NCI-H526 (cell line): ENCODE measurements at regions not wholly inside any gene's neighbourhood (a gene's known extent, or its start where the extent isn't known, plus 50 kb on each side); places are given as distances from the start of the nearest gene placed in this dataset.
A peak's percentile ranks its signal among the peaks of the same experiment; 100 is the strongest.

Source experiments
- DNase-seq, 2 experiments: peaks; one replicate each; lab custom pipeline; 2025; lab: John Stamatoyannopoulos, UW

DNA sequence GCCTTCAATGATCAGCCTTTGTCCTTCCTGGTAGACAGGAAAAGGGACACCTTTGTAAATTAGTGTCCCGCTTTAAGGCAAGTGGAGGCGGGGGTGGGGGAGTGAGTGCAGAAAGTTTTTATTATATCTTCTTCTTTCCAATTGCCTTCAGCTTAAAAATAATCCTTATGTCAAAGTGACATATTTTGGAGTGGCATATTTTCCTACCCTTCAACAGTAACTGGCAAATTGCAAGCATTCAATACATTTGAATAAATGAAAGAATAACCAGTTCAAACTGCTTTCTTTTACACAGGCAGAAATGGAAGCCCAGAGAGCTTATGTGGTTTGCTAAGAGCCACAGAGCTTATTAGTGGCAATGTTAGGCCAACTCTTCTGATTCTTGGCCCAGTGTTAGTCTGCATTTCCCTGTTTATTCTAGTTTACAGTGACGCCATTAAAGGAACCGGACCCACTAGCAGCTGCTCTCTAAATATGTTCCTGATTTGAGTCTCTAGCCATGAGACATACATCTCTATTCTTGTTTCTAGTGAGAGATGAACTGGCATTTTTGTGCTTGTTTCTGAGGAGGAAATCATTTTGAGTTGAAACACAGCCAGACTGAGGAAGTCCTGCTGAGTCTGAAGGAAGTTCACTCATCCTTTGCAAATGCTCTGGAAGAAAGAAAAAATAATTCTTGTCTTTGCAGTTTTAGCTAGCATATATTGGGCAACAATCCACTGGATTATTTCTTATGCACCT is 468.7 kb downstream of the NOVA1 start:
- peak in 1 of 2 experiments; percentile 21 for DNase-seq

DNA sequence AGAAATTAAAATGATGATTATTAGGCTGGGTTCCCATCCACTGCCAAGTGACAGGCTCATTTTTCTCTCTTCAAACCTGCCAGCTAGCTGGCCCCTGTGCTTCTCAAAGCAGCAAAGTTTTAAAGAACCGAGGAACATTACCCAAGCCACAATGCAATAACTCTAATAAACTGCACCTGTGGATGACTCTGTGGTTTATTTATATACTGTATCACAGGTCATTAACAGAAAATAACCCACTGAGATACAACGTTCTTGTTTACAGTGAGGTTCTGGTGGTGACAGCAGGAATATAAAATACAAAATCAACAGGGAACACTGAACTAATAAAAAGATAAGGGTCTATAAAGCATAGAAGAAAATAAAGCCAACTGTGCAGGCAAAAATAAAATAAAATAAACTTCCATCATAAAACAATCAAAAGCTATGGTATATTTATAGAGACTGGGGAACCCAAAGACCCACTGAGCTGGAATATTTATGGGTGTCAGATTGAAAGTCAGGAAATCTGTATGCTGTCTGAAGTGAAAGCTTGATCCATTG is 472.9 kb downstream of the NOVA1 start:
- DNase-seq: no peak

DNA sequence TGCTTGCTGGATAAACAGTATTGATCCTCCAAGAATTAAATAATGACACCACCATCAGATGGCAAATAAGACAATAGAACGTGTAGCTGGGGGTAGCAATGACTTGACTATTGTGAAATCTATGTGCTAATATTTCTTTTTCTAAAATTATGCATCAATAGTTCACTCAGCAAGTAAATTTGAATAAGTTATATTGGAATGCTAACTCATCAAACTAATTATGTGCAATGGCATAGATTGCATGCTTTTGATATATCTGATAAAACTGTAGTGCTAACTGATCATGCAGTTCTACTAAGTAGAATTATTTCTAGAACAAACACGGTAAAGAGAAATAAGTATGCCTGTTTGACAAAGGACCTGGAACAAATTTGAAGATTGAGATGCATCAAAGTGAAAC is 474.4 kb downstream of the NOVA1 start:
- DNase-seq: no peak

DNA sequence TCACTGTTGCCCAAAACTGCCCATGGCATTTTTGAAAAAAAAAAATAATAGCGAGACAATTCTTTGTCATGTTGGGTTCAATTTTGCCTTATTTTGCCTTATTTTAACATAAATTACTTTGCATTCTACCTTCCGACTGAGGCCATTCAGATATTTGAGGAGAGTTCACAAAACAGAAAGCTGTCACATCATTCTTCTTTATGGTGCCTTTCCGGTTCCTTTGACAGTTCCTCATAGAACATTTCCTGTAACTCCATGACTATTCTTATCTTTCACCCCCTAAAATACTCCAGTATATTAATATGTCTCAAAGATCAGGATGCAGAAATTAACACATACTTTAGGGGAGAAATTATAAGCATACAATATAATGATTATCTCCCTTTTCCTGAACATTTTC is 476.7 kb downstream of the NOVA1 start:
- DNase-seq: no peak

DNA sequence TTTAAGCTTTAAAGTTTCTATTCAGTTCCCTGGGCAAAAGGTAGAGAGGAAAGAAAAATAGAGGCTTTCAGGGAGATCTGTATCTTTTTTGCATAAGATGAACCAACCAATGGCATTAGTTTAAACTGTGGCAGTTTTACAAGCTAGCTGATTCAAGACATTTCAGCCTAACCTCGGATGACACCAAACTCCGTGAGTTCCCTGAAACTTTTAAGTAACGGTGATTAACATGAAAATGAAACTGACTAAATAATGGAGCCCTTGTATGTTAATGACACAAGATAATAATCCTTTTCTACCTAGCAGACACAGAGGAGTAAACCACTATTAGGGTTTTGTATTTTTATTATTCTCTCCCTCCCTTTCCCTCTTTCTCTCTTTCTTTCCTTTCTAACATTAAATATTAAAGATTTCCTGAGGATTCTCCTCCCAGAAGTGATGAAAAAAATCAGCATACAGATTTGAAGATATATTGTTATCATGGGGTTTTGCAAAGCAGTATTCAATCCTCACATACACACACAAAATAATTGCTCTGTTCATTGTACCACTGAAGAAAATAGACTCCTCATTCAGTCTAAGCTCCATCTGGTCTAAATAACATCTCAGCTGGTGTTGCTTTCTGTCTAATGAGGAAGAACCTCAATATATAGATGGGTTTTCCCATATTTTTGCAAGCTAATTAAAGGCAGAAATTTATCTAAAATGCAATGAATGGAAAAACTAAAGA is 483.8 kb downstream of the NOVA1 start:
- DNase-seq: no peak

DNA sequence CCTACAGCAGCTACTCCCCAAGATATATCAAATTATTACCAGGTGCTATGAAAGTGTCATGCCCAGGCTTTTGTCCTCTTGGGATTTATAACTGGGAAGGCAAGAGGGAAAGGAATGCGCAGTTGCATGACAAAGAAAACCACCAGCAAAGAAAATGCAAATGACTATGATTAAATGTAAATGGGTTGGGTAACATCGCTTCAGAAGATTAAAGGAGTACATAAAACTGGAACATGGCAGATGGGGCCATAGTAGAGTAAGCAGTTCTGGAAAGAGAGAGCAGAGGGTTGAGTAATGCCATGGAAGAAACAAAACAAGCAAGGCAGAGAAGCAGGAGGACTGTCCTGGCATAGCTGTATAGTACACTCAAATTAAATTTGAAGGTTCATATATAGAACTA is 493.1 kb downstream of the NOVA1 start:
- DNase-seq: peak; percentile 49 to 80

DNA sequence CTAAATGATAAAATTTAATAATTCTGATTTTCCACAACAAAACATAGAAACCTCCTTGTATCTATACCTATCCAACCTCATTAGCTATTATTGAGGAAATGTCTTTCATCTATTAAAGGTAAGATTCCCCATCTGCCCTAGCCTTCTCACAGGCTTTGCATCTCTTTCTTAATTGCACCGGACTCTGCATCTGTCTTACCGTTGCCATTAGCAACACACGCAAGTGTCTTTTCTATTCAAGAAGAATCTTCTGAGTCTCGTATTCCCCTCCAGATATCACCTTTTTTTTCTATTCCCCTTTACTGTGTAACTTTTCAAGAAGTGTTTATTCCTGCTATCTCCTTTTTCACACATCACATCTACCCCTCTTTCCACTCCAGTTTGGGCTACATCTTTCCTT is 500.0 kb downstream of the NOVA1 start:
- DNase-seq: no peak

DNA sequence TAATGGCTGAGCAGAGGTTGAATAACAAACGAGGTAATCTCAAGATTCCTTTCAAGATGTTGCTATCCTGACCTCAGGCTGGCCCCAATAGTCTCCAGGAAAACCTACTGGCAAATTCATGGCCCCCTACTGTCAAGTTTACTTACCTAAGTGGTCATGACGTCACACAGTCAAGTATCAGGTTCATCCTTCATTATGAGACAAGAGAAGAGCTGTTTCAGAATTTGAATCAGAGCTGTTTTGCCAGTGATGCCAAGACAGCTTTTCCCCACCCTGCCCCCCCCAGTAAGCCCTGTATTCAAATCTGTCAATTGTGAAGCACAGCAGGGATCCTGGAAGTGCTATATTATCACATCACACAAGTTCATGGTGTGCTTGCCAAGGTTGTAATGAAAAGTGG is 509.6 kb downstream of the NOVA1 start:
- no peak for DNase-seq

DNA sequence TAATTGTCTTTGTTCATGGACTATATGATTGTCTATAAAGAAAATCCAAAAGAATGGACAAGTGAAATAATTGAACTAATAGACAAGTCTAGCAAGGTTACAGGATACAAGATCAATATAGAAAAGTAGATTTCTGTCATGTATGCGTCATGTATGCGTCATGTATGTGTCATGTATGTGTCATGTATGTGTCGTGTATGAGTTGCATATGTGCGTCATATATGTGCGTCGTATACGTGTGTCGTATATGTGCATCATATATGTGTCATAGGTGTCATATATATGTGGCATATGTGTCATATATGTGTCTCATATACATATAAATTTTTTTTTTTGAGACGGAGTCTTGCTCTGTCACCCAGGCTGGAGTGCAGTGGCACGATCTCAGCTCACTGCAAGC is 516.8 kb downstream of the NOVA1 start:
- no peak for DNase-seq

DNA sequence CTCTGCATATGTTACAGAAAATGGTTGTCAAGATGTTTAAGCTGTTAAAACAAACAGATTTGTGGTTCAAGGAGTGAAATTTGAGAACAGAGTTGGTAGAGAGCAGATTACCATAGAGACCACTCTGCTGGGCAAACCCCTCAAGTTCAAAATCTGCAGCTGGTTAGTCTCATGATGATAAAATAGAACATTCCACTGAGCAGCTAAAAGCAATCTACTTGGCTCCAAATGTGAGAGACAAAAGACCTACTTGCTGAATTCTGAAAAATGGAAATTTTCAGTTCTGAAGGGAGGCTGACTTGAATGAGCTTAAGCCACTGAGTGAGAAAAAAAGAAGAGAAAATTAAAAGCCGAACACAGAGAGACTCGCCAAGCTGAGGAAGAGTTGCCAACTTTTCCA is 519.3 kb downstream of the NOVA1 start:
- DNase-seq: no peak

DNA sequence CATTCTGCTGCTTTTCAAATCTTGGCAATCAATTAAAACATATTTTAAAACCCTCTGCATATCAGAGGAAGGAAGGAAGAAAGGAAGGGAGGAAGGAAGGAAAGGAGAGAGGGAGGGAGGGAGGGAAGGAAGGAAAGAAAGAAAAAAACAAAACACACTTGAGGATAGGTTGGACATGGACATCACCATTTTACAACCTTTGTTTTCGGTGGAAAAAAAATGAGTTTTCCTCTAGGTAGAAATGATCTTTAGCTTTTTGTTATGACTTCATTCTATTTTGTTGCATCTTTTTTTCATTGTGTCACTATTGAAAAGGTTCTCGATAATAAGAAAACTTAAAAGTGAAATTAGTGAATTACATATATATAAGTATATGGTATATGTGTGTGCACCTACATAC is 522.9 kb downstream of the NOVA1 start:
- DNase-seq: no peak

DNA sequence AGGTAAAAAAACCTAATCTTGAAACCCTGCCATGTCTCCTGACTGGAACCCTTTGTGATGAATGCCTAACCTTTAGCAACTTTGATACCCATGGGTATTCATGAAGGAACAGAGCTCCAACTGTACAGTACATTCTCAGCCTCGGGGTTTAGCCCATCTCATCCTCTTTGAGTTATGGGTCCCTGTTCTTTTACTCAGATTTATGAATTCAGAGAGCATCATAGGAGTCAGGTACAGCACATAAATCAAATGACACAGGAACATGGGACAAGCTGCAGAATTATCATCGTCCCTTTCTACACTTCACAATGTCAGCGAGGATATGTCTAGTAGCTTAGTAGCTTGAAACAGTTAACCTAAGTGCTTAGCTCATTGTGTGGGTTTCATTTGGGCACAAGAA is 527.4 kb downstream of the NOVA1 start:
- no peak for DNase-seq

DNA sequence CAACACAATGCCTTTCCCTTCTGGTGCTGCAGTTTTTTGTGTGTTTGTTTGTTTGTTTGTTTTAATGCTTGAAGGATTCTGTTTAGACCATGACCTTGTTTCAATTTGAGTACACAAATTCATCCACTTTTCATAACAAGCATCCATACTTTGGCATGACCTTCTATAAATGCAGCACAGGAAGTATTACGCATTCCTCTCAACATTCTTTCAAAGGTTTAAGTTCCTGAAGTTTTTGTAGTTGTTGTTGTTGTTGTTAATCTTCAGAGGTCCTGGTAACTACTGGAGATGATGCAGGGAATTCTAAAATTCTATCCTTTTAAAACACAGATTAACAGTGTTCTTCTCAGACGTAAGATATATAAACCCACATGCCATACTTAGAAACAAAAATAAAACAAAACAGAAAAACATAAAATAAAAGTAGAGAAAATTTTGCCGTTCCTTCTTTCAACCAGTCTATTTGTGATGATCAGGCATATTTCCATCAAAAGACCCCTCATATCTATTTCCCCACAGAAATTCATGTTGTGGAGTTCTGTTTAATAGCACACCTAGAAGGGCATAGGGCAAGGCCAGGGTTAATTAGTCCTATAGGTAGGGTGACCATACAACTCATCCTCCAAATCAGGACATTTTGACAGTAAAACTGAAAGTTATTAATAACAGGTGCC is 529.9 kb downstream of the NOVA1 start:
- no peak for DNase-seq

DNA sequence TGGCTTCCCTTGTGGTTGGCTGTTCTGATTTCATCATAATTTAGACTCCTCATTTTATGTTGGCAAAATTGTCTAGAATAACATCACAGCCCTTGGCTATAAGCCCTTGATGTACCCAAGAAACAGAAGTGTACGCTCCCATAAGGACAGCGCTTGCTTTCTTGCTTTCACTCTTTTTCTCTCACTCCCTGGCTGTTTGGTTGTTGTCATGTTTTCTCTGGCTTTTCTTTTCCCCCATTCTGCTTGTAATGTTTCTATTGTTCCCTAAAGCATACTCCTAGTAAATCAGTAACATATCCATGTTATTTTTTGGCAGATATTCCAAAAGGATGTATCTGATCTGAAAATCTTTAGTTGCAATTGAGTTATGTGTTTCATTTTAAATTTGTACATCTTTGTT is 530.5 kb downstream of the NOVA1 start:
- no peak for DNase-seq

DNA sequence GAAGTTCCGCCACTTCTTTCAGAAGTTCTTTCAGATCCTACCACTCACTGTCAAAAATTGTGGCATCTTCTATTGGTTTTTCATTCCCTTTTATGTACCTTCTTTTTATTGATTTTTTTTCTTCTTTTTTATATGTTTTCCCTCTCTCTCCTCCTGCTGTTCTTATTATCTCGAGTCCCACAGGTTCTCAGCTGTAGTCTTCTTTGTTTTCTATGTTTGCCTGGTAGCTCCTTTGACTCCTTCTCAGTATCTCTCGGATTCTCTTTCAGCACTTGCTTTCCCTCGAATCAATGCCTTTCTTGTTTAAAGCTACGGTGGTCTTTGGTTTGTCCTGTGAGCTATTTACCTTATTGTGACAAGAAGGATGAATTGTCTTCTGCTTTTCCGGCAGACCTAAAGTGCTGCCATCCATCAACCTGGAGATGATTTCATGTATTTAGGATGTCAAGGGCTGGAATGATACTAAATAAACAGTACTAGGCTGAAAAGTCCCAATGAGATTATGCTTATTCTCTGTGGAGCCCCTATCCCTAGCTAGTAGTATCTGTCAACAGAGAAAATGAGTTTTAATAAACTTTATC is 541.7 kb downstream of the NOVA1 start:
- no peak for DNase-seq

DNA sequence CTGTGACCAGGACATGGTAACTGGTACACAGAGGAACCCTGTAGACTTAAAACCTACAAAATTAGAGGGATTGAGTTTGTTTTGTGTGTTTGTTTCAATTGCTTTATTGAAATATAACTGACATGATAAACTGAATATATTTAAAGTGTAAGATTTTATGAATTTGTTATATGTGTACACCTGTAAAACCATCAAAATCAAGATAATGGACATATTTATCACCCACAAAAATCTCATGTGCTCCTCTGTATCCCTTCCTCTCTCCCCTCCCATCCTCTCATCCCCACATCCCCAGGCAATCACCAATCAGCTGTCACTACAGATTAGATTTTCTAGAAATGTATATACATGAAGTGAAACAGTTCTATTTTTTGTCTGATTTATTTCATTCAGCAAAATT is 565.5 kb downstream of the NOVA1 start:
- no peak for DNase-seq

DNA sequence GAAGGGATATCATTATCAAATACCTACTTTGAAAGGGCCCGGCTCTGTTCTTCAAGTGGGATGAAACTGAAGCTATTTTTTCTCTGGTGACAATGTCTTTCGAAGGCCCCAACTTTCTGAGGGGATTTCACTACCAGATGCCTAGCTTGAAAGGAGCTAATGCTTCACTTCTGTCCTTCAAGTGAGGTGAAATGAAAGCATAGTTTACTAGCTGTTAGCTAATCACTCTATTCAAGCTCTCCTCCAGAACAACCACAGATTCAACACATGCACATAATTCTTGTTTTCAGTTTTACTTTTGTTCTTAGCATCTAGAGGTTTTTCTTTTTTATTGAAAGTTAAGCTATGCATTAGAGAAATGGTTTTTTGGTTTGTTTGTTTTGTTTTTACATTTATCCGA is 571.4 kb downstream of the NOVA1 start:
- no peak for DNase-seq

DNA sequence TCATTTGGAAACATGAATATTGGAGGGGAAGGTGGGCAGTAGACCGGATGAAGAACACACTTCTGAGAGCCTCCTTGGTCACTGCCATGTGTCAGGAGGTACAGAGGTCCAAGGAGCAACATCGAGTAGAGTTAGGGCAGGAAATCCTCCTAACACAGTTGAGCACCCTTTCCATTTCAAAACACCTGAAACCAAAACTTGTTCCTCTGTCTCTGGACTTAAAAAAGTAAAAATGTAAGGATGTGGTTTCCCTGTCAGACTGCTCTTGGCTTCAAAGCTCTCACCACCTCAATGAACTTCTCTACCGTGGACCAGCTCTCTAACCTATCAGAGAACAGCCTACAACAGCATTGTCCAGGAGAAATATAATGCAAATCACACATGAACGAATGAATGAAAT is 573.9 kb downstream of the NOVA1 start:
- no peak for DNase-seq

DNA sequence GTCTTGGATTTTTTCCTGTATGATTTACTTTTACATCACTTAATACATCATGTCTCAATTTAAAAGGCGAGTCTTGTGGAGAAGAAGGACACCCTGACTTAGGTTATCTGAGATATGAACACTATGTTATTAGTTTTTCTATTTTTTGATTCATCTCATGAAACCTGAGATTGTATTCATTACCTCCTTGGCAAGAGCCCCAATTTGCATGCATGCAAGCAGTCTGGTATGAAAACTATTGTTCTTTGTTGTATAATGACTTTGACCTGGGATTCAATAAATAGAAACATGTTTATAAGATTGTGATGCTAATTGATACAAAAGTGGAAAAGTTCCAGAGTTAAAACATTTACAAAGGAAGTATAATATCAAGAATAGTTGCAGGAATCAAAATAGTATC is 576.1 kb downstream of the NOVA1 start:
- DNase-seq: peak; percentile 63 to 71

DNA sequence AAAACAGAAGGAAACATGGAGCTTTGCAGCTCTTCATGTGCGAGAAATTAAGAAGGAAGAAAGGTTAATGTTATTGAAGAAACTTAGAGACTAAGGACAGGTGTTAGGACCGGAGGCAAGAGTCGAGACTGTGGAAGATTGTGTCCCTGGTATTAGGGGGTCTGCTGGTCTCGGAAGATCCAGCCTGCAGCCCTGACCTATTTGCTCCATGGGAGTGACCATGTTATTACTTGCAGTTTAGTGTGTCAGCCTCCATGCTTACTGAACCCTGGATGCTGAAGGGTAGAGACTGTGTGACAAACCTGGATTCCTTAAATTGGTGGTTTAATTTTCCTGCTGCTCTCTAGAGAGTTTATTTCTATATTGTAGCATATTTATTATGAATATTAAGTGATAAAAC is 580.6 kb downstream of the NOVA1 start:
- no peak for DNase-seq

DNA sequence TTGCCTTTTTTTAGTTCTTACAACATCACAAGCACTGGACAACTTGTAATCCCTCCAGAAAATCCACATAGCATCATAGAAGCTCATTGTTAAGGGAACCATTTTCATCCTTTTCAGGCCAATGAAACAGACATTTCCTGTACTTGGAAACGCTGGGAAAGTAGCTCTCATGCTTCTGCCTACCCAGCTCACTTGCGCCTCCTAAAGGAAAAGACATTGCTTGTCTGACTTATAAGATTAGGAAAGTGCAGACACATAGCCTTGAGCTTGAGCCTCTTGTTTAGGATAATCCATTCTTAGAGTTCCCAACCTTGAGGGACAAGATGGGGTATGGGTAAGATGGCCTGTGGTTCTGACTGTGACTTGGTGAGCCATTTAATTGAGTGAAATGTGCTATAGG is 589.5 kb downstream of the NOVA1 start:
- peak; percentile 8 to 39 for DNase-seq

DNA sequence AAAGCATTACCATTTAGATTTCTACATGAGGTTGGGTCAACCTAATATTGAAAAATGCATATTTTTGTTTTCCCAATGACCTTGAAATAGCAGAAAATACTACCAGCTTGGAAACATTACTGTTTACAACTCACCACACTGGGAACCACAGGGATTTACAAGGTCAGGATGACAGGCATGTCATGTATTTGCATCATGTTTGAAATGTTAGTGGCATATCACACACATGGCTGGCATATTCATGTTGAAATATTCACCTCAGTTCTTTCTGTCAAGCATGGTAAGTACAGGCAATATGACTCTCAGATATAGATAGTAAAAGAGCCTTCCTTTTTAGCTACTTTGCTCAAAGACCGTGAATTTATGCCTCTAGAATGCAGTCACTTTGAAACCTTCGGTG is 593.5 kb downstream of the NOVA1 start:
- DNase-seq: no peak

DNA sequence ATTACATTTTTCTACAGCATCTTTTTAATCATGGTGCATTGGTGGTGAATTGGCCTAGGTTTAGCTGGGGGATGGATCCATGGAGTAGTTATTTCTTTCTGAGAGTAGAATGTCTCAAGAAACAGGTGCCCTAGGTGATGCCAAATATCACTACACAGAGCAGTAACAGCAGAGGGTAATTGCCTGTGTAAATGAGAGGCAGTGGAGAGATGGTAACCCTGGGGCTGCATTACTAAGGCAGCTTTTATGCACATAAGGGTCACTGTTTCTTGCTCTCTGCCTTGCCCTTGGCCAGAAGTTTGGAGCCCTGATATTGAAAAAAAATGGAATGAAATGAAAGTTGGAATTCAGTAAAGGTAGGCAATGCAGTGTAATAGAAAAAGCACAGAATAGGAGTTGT is 604.0 kb downstream of the NOVA1 start:
- no peak for DNase-seq
